GM12892 (cell line): ENCODE measurements at regions not wholly inside any gene's neighbourhood (a gene's known extent, or its start where the extent isn't known, plus 50 kb on each side); places are given as distances from the start of the nearest gene placed in this dataset.

Experiments used
- POLR2A ChIP-seq: IDR thresholded peaks from 2 replicates; pipeline ENCODE4 v1.6.1; 2011; ENCODE audit warnings: low read depth, low read length, control low read depth
- POLR2AphosphoS5 ChIP-seq: IDR thresholded peaks from 2 replicates; pipeline ENCODE4 v1.6.1; 2011; ENCODE audit warnings: low read depth, low read length, control low read depth

- TF ChIP-seq POLR2AphosphoS5 (no peak), POLR2A (no peak)
Observed at GRCh38 chr4:187174749-187175148, 451.1 kb upstream of the FAT1 start.
